Stomach (tissue), 4 donors: ENCODE measurements at regions not wholly inside any gene's neighbourhood (a gene's known extent, or its start where the extent isn't known, plus 50 kb on each side); places are given as distances from the start of the nearest gene placed in this dataset.

Experiments
- CTCF ChIP-seq, 7 experiments: fragments of 450-650 bp in 4 of 7; fragments of 200-600 bp in 3 of 7; sonication (generic) in 3 of 7; IDR thresholded peaks; one replicate each; pipeline ENCODE4 v1.5.1; 2016 to 2019; ENCODE audit warnings: antibody characterized with exemption in 7 of 7, control low read depth in 2 of 7, mild to moderate bottlenecking in 1 of 7
- EP300 ChIP-seq: sonication (generic); formaldehyde crosslinking; IDR thresholded peaks from one replicate; pipeline ENCODE4 v1.6.1; 2017; ENCODE audit warnings: antibody characterized with exemption
- POLR2A ChIP-seq, 4 donors: fragments of 450-650 bp; IDR thresholded peaks; one replicate each; pipeline ENCODE4 v1.6.1; 2016; ENCODE audit warnings: antibody characterized with exemption in 4 of 4, control low read depth in 2 of 4, mild to moderate bottlenecking in 1 of 4, moderate library complexity in 1 of 4
- POLR2AphosphoS5 ChIP-seq, 3 donors: sonication (generic); formaldehyde crosslinking; IDR thresholded peaks; one replicate each; pipeline ENCODE4 v1.6.1; 2016; ENCODE audit warnings: antibody characterized with exemption in 3 of 3

- TF ChIP-seq POLR2A (IDR thresholded peaks at IDR 0.05) (no peak), CTCF (IDR thresholded peaks at IDR 0.05) (no peak), EP300 (no peak), POLR2AphosphoS5 (IDR thresholded peaks at IDR 0.05) (no peak)
Observed at GRCh38 chr5:98128271-98128670, 645.2 kb upstream of the RGMB start.
